GM18870 (cell line): ENCODE measurements at regions not wholly inside any gene's neighbourhood (a gene's known extent, or its start where the extent isn't known, plus 50 kb on each side); places are given as distances from the start of the nearest gene placed in this dataset.

Experiments
- ATAC-seq: cut with Tn5 transposase; IDR thresholded peaks from one replicate; pipeline ENCODE4 v1.9.1; 2021; ENCODE audit warnings: moderate library complexity; ENCODE audit not compliant: unreplicated experiment

DNA sequence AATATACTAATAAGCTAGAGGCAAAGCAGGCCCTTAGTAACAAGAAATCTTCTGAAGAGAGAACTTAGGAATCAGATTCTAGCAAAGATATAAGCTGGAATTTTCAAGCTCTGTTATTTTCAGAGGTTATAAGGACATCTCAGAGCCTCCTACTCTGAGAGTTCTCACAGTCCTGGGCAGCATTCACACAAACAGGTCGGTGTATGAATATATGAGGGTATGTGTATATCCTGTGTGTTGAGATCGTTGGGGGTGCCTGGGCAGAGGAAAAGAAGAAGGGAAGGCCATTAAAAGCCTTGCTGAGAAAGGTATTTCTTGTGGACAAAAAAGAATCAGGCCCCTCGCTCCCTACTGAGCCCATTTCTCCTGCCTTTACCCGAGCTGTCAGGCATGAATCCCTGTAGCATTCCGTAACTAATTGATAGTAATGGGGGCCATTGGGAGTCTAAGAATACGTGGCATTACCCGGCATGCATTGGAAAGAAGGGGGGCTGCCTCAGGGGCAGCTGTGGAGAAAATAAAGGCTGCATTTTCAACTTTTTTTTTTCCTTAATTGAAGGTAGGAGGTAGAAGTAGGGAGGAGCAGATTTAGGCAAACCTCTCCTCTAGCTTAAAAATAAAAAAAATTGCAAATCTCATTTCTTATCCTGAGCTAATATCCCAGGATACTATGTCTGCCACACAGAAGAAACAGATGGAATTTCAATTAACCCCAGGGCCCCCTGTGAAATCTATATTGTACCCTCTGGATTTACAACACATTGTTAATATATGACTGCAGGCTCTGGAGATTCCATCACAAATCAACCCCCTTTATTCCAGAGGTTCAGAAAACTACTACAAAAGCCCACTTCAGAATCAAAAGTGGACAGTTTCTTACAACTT is 103.8 kb downstream of the GTPBP8 start:
- no peak for ATAC-seq

DNA sequence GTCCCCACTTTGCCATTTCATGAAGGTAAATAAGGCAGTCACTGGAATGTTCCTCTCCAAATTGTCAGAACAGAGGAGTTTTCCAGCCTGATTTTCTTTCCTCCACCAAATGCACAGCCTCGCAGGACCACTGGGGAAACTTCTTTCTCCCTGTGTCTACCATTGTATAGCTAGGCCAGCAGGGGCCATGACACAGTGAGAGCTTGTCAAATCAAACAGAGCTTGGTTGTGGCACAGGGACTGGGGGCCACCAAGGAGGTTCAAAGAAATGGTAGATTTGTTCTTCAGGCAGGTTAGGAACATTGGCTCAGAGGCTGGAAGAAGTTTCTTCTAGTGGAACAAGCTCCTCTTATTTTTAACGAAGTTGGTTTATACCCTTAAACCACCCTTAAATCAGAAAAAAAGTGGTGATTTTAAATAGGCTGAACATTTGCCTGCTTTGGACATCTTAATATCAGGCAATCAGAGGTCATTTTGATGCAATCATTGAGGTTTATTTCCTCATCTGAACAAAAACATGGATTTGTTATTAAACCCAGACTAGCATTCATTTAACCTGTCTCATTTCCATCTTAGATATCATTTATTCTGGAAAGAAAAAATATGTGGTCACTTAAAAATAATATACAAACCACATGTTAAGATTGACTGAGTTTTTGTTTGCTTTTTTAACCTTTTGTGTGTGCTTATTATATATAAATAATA is 105.6 kb downstream of the GTPBP8 start:
- no peak for ATAC-seq

GRCh38 chr3:113097960-113098447 is 107.2 kb downstream of the GTPBP8 start:
- ATAC-seq, result no peak

DNA sequence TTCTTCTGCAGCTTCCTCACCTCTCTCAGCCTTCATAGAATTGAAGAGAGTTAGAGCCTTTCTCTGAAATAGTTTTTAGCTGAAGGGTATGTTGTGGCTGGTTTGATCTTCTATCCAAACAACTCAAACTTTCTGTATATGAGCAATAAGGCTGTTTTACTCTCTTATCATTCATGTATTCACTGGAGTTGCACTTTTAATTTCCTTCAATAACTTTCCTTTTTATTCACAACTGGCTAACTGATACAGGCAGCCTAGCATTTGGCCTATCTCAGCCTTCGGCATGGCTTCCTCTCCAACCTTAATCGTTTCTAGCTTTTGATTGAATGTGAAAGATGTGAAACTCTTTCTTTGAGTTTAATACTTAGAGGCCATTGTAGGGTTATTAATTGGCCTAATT is 109.3 kb downstream of the GTPBP8 start:
- ATAC-seq, result no peak

DNA sequence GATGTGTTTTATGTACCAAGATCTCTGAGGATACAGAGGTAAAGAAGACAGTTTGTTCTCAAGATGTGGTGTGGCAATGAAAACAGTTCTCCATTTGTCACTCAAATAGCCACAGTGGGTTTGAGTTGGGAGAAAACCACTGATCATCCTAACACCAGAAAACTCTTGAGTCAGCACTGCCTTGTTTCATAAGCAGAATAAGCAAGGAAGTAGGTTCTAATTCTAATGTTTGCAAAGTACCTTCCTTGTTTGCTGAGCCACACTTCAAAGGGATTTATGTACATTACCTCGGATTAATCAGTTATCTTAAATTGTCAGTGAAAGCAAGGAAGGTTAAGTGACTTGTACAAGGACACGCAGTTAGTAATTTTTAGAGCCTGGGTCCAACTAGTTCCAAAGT is 107.8 kb upstream of the BOC start:
- no peak for ATAC-seq

GRCh38 chr3:113104357-113105092 is 106.8 kb upstream of the BOC start:
- ATAC-seq, result no peak

- ATAC-seq, result no peak
Measured at GRCh38 chr3:113105093-113105449, 106.3 kb upstream of the BOC start.

- no peak for ATAC-seq
Measured at GRCh38 chr3:113105966-113106660, 105.2 kb upstream of the BOC start.

DNA sequence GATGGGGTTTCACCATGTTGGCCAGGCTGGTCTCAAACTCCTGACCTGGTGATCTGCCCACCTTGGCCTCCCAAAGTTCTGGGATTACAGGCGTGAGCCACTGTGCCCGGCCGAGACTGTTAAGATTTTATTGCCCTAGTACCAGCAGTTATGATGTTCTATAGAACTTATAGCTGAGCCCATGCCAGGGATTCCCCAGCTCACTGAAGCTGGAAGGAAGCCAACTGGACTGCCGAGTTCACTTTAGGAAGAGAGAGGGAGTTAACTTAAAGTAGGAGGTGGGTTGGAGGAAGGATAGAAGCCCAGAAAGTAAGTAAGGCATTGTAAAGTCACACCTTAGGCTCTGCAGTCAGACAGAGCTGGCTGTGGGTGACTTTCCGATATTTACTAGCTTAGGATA is 101.1 kb upstream of the BOC start:
- ATAC-seq, result no peak

DNA sequence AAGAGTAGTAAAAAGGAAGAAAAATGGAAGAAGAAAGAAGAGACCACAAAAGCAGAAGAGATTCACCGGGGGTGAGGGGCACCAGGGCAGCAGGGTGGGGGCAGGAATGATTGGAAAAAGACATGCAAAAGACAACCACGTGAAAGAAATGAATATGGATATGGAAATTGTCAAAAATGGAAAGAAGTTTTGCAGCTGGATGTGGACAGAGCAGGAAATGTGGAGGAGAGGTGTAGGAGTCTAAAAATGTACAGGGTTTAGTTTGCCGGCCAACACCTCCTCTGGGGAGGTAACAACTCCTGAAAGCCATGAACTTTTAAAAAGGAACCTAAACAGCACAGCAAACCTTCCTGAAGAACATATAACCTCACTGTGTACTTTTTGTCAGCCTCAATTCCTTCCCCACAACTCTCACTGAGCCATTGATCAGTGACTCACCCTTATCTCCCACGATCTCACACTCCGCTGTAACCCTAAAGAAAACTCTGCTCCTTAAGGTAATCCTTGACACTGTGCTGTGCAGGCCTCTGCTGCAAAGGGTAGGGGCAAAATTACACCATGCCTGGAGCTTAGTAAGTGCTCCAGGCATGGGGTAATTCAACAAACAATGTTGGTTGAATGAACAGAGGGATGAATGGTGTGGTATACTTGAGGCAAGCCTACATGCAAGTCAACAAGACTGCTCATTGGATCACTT is 100.2 kb upstream of the BOC start:
- no peak for ATAC-seq

DNA sequence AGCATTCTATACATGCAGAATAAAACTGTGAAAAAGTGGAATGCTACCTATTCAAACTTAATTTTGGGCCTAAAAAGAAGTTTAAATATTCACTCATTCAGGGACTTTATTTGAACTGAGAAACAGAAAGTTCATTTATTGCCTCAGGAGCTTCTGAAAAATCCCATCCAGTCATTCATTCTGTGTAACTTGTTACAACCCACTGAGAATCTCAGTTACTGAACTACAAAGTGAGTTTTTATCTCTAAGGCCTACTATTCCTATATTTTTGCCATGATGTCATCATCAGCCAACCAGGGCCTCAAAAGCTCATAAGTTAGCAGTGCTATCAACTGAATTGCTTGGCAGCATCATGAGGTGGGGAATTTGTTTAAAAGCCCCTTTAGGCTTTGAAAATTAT is 98.0 kb upstream of the BOC start:
- ATAC-seq, result no peak

DNA sequence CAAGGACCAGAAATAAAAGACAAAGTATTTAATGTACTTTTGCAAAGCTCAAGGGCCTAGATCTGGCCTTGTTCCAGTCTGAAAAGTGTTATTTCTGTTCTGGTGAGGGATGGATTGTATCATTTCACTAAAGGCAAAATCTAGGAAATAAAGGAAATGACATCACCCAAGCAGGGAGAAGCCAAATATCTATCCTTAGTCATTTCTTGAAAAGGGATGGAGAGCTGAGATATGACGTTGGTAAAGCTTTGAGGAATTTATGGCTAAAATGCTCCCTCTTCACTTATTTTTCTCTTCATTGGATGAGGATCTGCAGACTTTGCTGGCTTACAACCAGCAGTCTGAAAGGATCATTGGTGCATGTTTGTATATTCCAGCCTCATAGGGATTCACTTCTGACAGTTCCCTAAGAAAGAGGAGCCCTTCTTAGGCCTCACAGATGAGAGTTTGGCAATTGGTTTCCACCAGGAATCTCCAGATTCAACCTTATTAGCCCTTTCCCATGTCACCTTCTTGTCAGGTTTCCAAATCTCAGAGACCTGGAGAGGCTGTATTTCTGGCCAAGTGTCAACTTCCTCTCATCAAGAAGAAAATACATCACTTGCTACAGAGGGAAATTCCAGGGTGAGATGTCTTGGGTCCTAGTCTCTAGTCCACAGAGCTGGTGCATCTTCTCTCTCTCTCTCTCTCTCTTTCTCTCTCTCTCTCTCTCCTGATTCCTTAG is 93.7 kb upstream of the BOC start:
- no peak for ATAC-seq

- no peak for ATAC-seq
Measured at GRCh38 chr3:113118336-113118735, 93.0 kb upstream of the BOC start.

DNA sequence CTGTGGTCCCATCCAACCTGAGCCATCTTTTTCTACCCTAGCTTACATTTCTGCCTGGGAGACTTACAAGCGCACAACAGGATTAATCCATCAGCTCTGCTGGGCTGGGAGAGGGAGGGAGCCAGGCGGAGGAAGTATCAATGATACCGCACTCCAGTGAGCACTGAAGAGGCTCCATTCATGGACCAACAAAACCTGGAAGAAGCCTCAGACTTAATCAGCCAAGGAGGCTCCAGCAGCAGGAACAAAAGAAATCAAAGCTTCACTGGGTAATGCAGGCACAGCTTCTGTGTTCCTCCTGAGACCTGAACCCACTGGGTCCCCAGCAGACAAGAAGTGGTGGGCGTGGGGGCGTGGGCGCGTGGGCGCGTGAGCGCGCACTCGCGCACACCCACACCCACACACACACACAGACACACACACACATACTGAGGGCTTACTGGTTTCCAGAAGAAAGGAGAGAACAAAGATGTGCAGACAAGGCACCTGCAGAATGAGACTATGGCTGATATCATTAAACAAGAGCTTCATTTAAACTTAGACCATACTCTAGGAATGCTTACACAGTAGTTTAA is 87.0 kb upstream of the BOC start:
- ATAC-seq, result no peak

DNA sequence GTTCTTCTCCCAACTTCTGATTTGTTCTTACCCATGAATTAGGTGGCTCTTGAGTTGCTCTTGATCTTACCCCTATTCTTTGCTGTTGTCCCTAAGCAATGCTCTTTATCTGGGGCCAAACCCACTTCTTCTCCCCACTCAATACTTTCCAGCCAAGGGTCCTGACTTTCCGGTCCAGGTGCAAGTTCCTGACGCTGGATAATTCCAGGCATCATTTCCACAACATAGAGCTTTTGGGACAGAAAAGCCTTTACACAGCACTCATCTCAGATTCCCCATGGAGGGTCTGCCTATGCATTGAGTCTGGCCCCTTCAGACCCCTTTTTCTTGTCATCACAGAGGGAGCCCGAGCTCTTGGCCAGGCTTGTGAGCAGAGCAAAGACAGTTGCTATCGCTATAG is 85.4 kb upstream of the BOC start:
- ATAC-seq, result no peak

DNA sequence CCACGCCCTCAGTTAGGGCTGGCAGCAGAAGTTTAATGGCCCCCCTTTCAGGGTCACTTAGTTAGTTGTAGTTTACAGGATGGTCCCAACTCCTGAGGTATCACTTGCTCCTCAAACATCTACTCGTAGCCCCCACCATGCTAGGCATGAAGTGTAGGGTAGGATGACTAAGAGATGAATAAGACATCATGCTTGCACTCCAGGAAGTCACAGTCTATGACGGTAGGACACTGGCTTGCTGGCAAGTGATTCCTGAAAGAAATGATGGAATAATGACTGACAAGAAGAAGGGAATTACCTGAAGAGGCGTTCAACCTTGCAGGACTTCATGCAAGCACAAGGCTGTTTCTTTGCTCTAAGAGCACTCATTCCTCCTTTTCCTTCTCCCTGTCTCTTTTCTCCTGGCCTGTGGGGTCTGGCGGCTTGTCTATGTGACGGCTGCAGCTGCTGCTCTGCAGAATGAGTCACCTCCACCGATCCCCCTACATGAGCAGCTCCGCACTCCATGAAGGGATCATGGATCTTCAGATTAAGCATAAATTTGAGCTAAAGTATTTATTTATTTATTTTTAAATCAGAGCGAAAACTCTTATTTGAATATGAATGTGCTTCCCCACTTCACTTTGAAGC is 82.9 kb upstream of the BOC start:
- no peak for ATAC-seq

GRCh38 chr3:113129168-113129567 is 82.2 kb upstream of the BOC start:
- ATAC-seq, result no peak

GRCh38 chr3:113132571-113132996 is 78.8 kb upstream of the BOC start:
- no peak for ATAC-seq

GRCh38 chr3:113133140-113133539 is 78.2 kb upstream of the BOC start:
- no peak for ATAC-seq
